ENCODE measurements at regions not wholly inside any gene's neighbourhood (a gene's known extent, or its start where the extent isn't known, plus 50 kb on each side); places are given as distances from the start of the nearest gene placed in this dataset.

GRCh38 chr17:79201536-79202227 lies 127.1 kb downstream of the ENGASE start:
- DNase-seq (ENCODE audit: low read depth in 3 of 3) = no peak

GRCh38 chr17:79201119-79201518 lies 126.5 kb downstream of the ENGASE start:
- DNase-seq (ENCODE audit: low read depth in 3 of 3) = no peak

DNA sequence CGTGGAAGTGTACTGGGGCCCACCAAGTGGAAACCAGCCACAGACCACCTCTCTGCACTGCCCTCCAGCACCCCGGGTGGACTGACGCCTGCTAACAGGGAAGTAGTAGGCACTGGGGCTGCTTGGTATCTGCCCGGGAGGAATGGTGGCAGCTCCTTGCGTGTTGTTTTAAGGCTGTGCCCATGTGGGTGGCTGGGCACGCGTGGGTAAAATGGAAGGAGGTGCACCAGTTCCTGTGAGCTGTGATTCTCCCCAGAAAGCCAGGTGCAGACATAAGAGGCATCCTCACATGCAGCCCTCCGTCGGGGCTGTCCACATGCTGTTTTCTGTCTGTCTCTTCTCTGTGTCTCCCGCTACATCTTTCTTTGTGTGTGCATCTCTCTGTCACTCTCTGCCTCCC lies 122.3 kb downstream of the ENGASE start:
- DNase-seq (ENCODE audit: low read depth in 3 of 3) = no peak

DNA sequence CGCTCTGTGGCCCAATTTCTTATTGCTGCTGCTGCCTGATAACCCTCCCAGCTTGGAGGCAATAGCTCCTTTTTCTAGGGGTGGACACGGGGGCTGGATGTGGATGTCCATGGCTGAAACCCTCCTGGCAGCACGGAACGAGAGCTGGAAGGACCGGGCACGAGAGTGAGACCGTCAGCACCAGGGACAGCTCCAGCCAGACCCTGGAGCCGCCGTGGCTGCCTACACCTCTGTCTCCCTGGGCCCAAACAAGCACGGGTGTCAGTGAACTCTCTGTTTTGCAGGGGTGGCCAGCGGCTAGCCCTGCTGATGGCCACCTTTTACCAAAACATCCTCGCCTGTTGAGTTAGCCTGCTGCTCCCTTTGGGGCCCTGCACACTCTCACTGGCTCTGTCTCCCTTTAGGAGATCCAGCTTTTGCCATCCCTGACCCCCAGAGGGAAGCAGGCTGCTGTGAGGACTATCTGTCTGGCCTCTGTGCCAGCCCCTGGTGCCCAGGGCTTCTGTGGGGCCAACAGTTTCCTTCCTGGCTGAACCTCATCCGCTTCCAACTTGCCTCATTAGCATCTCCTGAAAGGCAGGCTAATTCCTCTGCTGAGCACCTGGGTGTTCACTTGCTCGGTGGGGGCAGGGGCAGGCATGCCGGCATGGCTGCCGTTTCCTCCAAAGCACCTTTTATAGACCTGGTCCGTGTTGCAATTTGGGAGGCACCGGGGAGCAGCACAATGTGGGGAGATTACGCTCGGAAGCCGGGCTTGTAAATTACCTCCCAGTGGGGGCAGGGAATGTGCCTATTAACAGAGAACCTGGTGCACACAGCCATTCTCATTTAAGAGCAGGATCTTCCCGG lies 118.1 kb downstream of the ENGASE start:
- no peak for DNase-seq (ENCODE audit: low read depth in 3 of 3)

DNA sequence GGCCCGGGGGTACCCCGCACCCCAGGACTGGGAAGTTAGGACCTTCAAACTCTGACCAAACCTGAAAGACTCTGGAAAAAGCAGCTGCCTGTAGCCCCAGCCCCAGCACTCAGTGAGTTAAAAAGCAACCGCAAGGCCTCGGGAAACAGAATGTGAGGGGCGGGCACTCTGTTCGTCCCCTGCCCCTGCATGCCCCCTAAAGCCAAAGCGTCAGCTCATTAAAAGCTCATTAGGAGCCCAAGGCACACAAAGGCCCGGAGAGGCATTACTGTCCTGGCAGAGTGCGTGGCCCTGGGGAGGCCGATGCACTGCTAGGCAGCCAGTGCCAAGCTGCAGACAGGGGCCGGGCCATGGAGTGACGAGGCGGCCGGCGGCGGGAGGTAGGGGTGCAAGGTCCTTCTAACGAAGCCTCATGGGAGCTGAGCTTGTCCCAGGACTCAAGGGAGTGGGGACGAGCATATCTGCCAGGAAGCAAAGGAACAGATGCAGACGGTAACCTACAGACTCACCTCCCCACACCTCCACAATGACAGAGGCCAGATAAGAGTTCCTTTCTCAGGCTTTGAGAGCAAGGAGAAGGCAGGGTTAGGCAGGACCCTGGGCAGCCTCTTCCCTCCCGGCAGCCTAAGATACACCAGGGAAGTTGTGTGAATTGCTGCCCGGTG lies 116.8 kb downstream of the ENGASE start:
- no peak for DNase-seq (ENCODE audit: low read depth in 3 of 3)

DNA sequence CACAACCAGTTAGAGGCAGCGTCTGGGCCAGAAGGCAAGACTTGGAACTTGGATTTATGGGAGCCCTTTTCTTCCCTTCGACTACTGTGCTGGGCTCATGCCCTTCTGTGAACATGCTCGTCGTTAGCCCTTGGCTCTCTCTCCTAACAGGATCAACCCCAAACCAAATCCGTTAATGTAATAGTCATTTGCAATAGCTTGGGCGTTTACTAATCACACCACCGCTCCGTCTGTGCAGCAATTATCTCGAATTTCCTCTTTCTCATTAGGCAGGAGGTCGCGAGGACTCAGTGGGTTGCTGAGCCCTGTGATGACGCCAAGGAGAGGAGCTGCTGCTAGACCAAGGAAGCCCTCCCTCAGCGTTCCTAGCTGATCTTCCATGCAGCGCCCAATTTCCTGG lies 114.7 kb downstream of the ENGASE start:
- DNase-seq (ENCODE audit: low read depth in 3 of 3) = no peak

DNA sequence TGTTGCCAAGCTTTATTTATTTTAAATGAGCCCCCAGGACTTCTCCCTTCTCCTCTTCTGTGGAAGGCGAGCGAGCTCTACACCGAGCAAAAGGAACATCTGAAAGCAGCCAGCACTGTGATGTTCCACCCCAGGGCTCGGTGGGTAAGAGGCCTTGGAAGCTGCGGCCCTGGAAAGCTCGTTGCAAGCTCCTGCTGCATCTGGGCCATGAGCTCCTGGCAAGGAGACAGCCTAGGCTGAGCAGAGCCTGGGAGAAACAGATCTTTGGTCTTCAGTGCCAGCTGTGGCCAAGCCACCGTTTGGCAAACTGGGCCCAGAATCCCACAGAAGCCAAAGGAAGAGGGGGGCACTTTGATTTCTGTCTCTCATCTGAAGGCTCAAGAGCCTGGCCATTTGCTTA lies 114.1 kb downstream of the ENGASE start:
- no peak for DNase-seq (ENCODE audit: low read depth in 3 of 3)

DNA sequence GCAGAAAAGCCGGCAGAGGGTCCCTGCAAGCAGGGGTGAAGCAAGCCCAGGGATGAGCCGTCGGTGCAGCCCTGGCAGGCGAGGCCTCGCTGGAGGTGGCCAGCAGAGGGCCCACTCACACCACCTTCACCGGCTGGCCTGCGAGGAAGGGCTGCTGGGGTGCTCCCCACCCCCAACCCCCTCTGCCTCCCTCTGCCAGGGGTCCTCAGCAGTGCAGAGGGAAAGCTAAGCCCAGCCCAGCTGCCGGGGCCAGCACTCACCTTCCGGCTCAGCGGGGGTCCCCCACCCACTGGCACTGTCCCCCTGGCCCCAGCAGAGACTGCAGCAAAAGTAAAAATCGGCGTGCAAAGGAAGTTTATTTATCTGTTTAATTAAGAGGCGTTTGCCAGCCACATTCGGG lies 113.4 kb downstream of the ENGASE start:
- DNase-seq (ENCODE audit: low read depth in 3 of 3) = no peak

- DNase-seq (ENCODE audit: low read depth in 3 of 3) = no peak
These were observed 112.6 kb downstream of the ENGASE start for GRCh38 chr17:79187186-79187585.

GRCh38 chr17:79186406-79186805 lies 111.8 kb downstream of the ENGASE start:
- no peak for DNase-seq (ENCODE audit: low read depth in 3 of 3)

GRCh38 chr17:79185671-79186070 lies 111.0 kb downstream of the ENGASE start:
- no peak for DNase-seq (ENCODE audit: low read depth in 3 of 3)

GRCh38 chr17:79184219-79184618 lies 109.6 kb downstream of the ENGASE start:
- no peak for DNase-seq (ENCODE audit: low read depth in 3 of 3)

GRCh38 chr17:79183293-79184158 lies 108.9 kb downstream of the ENGASE start:
- no peak for DNase-seq (ENCODE audit: low read depth in 3 of 3)

GRCh38 chr17:79183043-79183292 lies 108.3 kb downstream of the ENGASE start:
- DNase-seq (ENCODE audit: low read depth in 3 of 3) = no peak

DNA sequence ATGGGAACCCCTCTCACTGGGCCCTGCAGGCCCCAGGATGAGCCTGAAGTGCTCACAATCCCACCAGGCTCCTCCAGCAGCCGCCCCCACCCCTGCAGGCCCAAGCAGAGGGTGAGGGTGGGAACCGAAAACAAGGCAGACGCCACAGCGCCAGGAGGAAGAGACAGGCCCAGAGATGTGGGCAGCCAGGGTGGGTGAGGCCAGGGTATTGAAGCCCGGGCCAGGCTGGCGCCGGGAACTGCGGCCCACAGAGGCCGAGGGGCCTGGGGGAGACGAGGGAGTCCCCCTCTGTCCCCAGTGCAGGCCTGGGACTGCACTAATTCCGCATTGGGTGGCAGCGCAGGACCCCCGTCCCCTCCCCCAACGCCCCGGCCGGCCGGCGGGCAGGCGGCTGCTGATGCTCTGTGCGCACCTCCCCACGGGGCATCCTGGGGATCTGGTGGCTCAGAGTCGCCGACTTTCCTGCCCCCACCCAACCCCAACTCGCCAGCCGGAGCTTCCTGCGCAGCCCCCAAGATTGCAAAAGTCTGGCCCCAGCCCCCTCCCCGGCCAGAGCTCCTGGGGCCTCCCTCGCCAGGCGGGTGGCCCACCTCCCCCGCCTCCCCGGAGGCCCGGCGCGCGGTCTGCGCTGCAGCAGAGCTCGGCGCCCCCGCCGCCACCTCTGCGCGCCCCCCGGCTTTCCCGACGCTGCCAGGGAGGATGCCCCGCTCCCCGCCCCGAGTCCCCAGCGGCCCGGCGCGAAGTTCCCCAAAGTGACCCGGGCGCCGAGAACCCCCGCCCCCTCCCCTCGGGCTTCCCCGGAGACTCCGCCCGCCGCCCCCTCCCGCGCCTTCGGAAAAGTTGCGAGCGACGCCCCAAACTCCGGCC lies 107.8 kb downstream of the ENGASE start:
- no peak for DNase-seq (ENCODE audit: low read depth in 3 of 3)

DNA sequence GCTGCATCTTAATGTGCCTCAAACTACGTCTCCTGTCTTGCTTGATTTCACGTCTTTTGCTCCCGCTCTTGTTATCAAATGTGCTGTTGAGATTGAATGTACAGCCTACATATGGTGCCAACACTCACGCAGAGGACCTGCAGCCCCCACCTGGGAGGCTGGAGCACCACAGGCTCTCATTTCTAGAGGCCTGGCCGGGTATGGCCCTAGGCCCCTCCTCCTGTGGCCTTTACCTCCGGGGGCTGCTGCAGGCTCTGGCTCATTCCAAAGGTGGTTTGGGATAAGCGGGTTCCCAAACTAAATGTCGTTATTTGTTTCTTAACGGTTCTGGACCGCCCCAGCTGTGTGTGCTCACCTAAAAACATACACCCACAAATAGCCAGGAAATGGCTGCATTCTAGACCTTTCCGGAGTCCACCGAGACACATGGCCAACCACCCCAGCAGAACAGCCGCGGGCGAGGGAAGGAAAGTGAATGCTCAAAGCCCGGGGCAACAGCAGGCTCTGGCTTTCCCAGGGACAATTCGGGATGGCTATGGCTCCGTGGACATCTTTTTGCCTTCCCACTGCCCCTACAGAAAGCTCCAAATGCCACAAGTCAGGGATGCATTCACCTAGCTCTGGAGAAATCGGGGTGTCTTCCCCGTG lies 105.9 kb downstream of the ENGASE start:
- DNase-seq (ENCODE audit: low read depth in 3 of 3) = no peak

- no peak for DNase-seq (ENCODE audit: low read depth in 3 of 3)
These were observed 104.7 kb downstream of the ENGASE start for GRCh38 chr17:79179334-79179733.

DNA sequence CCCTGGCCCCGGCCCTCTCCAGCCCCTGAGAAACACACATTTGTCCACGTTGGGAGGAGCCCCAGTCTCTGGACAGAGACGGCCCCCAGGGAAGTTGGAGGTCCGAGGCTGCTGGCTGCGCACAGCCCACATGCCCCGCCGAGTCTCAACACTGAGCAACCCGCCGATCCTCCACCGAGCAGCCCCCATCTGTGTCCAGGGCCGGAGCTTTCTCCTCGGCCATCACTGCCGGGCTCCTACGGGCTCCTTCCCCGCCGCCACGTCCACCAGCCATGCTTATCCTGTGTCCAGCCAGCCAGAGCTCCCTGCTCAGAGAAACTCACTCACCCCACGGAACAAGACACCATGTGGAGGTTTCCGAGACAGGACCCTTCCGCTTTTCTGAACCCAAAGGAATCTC lies 103.3 kb downstream of the ENGASE start:
- DNase-seq (ENCODE audit: low read depth in 3 of 3) = no peak

DNA sequence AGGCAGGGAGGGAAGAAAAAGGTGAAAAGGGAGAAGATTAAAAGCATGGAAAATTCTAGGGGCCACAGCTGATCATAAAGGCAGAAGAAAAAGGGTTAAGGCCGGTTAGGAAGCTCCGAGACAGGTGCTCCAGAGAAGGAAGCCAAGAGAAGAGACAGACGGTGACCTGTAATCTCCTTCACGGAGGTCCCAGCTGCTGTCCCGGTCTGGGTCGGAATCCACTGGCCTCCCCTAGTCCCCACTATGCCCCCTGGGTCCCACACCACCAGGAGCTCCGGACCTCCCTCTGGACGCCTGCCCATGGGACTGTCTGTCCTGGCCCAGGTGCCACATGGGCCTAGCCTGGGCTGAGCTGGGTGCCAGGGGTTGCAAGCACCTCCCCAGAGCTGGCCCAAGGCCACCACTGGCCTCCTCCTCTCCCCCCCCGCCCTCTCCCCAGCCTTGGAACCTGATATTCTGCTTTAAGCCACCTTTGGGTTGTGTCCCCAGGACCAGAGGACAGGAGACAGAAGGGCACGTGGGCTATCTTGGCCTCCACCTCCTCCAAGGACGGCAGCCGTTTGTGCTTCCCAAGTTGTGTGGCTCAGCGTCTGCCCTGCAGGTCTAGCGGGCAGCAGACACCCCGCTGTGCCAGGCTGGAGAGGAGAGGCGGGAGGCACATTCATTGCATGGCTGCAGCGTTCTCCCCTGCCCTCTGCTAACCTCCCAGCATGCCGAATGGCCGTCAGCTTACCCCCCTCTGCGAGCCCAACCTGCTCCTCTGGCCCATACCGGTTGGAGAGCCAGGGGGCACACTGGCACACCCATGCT lies 102.4 kb downstream of the ENGASE start:
- DNase-seq (ENCODE audit: low read depth in 3 of 3) = no peak
